ENCODE measurements at regions not wholly inside any gene's neighbourhood (a gene's known extent, or its start where the extent isn't known, plus 50 kb on each side); places are given as distances from the start of the nearest gene placed in this dataset.

DNA sequence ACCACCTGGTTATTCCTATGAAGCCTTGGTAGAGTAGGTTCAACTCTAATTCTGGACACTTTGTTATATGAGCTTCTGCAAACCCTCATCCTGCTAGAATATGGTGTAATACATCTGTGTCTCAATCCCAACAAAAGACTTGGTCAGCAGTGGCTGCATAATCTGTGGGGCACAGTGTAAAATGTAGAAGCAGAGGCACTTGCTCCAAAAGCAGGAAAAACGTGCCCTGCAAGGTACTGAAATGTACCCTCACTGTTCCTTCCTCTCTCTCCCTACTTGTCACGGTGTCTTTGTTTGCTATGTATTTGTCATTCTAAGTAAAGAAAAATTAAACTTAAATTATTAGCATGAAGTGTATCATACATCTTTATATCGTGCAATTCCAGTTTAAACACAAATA lies 267.9 kb downstream of the BCL11B start:
- TF ChIP-seq EZH2 (IDR thresholded peaks at IDR 0.05; ENCODE audit: borderline replicate concordance, low read length): no peak
- no peak for TF ChIP-seq CTCF (conservative IDR thresholded peaks at IDR 0.05 in 1 of 2, IDR thresholded peaks at IDR 0.05 in 1 of 2; ENCODE audit: extremely low read depth in 1 of 2, insufficient read depth in 1 of 2, low read depth in 1 of 2, low read length in 2 of 2)

Measured in mammary epithelial cell (primary cell).